MCF 10A (cell line): ENCODE measurements at regions not wholly inside any gene's neighbourhood (a gene's known extent, or its start where the extent isn't known, plus 50 kb on each side); places are given as distances from the start of the nearest gene placed in this dataset.
"Not testable (repeated sequence)": the region's sequence is repeated elsewhere in the genome, so short reads cannot be mapped to it uniquely, and the experiment has no call there.

Experiments
- BruUV-seq: library from RNA; stranded (reverse); fragments of 400-500 nt; replicated peaks from 2 replicates; lab custom pipeline; 2021; lab: Mats Ljungman, UMichigan
- CTCF ChIA-PET: fragments of 300-600 bp; sonication (Branson Sonifier 250); formaldehyde crosslinking; extraction: SDS; loops from one replicate; lab custom pipeline; 2021; ENCODE audit warnings: antibody characterized with exemption, inconsistent platforms; lab: Yijun Ruan, JAX
- POLR2A ChIA-PET: fragments of 300-600, 350-650 bp; sonication (Branson Sonifier 250); formaldehyde crosslinking; extraction: SDS; loops from one replicate; lab custom pipeline; 2020; ENCODE audit warnings: antibody characterized with exemption, inconsistent platforms; lab: Yijun Ruan, JAX
- DNase-seq: peaks from one replicate; pipeline ENCODE4 v3.0.0-alpha.2; 2018; ENCODE audit not compliant: unreplicated experiment
- H3K27ac Mint-ChIP-seq: one replicate; pipeline ENCODE4 v1.8.0; 2022; ENCODE audit warnings: mild to moderate bottlenecking, low read depth, mixed read lengths; ENCODE audit not compliant: unreplicated experiment
- H3K27me3 Mint-ChIP-seq: one replicate; pipeline ENCODE4 v1.8.0; 2022; ENCODE audit warnings: mixed read lengths; ENCODE audit not compliant: insufficient read depth, unreplicated experiment
- H3K36me3 Mint-ChIP-seq: one replicate; pipeline ENCODE4 v1.8.0; 2022; ENCODE audit warnings: mild to moderate bottlenecking, moderate library complexity, mixed read lengths; ENCODE audit not compliant: insufficient read depth, unreplicated experiment
- H3K4me1 Mint-ChIP-seq: one replicate; pipeline ENCODE4 v1.8.0; 2022; ENCODE audit warnings: mixed read lengths; ENCODE audit not compliant: insufficient read depth, unreplicated experiment
- H3K4me3 Mint-ChIP-seq: one replicate; pipeline ENCODE4 v1.8.0; 2022; ENCODE audit warnings: mild to moderate bottlenecking, moderate library complexity, mixed read lengths; ENCODE audit not compliant: unreplicated experiment
- H3K9me3 Mint-ChIP-seq: one replicate; pipeline ENCODE4 v1.8.0; 2022; ENCODE audit warnings: mixed read lengths; ENCODE audit not compliant: unreplicated experiment
- intact Hi-C: fragments of 100-400 bp; cut with micrococcal nuclease; formaldehyde crosslinking; loops from 2 replicates; pipeline ENCODE4 v1.14.1; 2022
- TF ChIP-seq, protein P1 (sequence below): fragments of 200-600 bp; IDR thresholded peaks from one replicate; pipeline ENCODE4 v1.8.0; 2022; ENCODE audit warnings: antibody characterized with exemption, mild to moderate bottlenecking; ENCODE audit not compliant: unreplicated experiment

DNA sequence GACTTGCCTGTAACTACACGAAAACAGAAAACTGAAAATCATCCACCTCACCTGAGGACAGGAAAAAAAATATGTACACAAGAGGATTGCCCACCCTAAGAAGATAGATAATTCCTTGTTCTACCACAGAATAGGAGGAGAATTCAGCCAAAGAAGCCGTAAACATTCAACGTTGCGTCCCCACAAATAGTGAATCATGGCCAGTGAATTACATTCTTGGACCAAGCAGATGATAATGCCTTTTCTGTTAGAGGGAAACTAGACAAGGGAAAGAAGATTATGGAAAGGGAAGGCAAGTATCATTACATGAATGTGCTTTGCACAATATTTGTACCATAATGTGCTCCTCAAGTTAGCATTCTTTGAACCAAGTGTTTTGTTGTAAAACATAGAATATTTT lies 95.5 kb upstream of the C1QTNF7 start:
- no peak for DNase-seq
- ChIA-PET POLR2A (no interaction called here), CTCF (no interaction called here)
- no peak overlapping the region for H3K4me3 Mint-ChIP-seq
- H3K27me3 Mint-ChIP-seq = no peaks in the 10 kb centered on the region
- TF ChIP-seq, protein P1, sequence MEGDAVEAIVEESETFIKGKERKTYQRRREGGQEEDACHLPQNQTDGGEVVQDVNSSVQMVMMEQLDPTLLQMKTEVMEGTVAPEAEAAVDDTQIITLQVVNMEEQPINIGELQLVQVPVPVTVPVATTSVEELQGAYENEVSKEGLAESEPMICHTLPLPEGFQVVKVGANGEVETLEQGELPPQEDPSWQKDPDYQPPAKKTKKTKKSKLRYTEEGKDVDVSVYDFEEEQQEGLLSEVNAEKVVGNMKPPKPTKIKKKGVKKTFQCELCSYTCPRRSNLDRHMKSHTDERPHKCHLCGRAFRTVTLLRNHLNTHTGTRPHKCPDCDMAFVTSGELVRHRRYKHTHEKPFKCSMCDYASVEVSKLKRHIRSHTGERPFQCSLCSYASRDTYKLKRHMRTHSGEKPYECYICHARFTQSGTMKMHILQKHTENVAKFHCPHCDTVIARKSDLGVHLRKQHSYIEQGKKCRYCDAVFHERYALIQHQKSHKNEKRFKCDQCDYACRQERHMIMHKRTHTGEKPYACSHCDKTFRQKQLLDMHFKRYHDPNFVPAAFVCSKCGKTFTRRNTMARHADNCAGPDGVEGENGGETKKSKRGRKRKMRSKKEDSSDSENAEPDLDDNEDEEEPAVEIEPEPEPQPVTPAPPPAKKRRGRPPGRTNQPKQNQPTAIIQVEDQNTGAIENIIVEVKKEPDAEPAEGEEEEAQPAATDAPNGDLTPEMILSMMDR = no peak
- no TSS peak for BruUV-seq
- H3K36me3 Mint-ChIP-seq = no peaks in the 10 kb centered on the region
- intact Hi-C loops = no loop called here
- H3K27ac Mint-ChIP-seq = no peak overlapping the region
- no peaks in the 10 kb centered on the region for H3K9me3 Mint-ChIP-seq
- H3K4me1 Mint-ChIP-seq = peaks cover 12% of the 10 kb centered on the region

DNA sequence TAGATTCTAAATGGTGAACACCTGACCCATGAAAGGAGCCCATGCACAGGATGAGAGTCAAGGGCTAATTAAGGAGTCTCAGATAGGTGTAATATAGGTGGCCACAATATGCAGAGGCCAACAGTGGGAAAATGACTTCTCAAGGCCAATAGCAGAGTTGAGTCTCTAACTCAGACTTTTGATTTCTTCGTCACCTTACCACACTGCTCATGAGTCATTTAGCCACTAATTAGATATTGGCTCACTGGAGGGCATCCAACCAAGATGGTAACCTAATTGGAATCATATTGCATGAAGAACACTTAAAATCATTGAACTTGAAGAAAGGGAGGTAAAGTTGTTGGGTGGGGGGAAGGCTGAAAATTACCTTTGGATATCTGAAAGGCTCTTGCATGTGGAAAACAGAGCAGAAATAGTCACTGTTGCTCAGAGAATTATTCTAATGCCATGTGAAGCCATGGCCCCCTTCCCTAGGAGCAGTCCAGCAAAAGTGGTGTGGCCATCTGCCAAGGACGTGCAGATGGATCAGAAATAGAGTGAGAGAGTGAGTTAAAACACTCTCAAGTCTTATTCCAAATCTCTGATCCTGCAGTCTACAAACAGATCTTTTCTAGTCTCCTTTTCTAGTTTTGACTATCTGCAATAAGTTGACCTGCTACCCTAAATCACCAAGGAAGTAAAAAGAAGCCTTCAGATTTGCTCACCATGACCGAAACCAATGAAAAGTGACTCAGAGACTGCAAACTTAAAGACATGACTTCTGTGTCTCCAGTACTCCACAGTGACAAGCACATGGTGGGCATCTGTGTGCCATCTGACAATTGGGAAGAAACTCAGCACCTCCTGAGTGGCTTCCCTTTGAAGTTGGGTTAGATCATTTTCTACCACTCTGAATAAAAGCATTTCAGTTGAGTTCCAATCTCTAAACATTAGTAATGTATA lies 93.9 kb upstream of the C1QTNF7 start:
- BruUV-seq = no TSS peak
- intact Hi-C loops = no loop called here
- no peak for DNase-seq
- CTCF ChIA-PET = no interaction called here
- Mint-ChIP-seq H3K27me3 (no peaks in the 10 kb centered on the region), H3K4me3 (no peak overlapping the region), H3K9me3 (no peaks in the 10 kb centered on the region), H3K27ac (no peak overlapping the region), H3K4me1 (peaks cover 9% of the 10 kb centered on the region), H3K36me3 (no peaks in the 10 kb centered on the region)
- POLR2A ChIA-PET = interaction anchor here (0.6 kb wide), 1 partner anchor 9 kb away, joined by 3 read pairs; no protein-coding TSS in a partner anchor
- TF ChIP-seq, protein P1 = no peak

DNA sequence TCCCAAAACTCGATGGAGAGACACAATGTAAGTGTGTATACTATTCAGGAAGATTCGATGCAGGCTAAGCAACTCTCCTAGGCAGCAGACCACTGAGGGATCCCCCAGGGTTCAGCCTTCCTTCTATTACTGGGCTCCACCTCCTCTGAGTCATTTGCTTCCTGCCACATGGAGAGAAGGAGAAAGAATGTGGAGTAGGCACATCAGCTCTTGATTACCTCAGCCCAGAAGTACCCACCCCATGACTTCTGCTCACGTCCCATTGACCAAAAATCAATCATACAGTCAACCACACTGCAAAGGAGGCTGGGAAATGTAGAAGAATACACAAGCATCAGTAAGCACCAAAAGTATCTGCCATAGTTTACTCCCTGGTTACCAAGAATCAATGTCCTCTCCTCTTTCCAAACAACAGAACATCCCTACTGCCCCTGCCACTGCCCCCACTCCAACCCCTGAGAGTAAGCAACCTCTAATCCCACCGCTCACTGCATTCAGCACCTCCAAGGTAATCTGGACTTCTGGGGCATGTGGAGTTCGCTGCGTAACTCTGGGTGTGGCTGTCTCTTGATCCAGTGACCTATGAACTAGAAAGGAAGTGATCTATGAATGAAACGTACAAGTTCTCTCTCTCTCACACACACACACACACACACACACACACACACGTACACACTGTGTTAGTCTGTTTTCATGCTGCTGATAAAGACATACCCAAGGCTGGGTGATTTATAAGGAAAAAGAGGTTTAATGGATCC lies 91.2 kb upstream of the C1QTNF7 start:
- intact Hi-C loops = no loop called here
- Mint-ChIP-seq H3K27me3 (no peaks in the 10 kb centered on the region), H3K9me3 (no peaks in the 10 kb centered on the region), H3K27ac (no peak overlapping the region), H3K36me3 (no peaks in the 10 kb centered on the region), H3K4me1 (peaks cover 9% of the 10 kb centered on the region), H3K4me3 (no peak overlapping the region)
- POLR2A ChIA-PET = interaction anchor here (0.7 kb wide), 1 partner anchor 132 kb away, joined by 3 read pairs; no protein-coding TSS in a partner anchor
- BruUV-seq = no TSS peak
- CTCF ChIA-PET = interaction anchor here (1.2 kb wide), 1 partner anchor 10 kb away, joined by 3 read pairs; no protein-coding TSS in a partner anchor
- DNase-seq = peak; percentile 26
- TF ChIP-seq, protein P1 = no peak

DNA sequence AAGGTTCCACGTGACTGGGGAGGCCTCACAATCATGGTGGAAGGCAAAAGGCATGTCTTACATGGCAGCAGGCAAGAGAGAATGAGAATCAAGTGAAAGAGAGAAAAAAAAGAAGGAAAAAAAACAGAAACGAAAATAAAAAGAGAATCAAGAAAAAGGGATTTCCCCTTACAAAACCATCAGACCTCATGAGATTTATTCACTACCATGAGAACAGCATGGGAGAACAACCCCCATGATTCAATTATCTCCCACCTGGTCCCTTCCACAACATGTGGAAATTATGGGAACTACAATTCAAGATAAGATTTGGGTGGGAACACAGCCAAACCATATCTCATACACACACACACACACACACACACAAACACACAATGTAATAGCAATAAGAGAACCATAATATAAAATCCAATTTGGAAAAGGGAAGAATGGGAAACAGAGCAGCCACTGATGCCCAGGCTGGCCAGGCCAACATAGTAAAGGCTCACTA lies 90.6 kb upstream of the C1QTNF7 start:
- CTCF ChIA-PET = interaction anchor here (0.6 kb wide), 2 partner anchors 17 to 1371 kb away, joined by 3 to 5 read pairs; no protein-coding TSS in a partner anchor
- H3K36me3 Mint-ChIP-seq, H3K9me3 Mint-ChIP-seq, DNase-seq, POLR2A ChIA-PET, BruUV-seq, H3K27ac Mint-ChIP-seq, H3K4me1 Mint-ChIP-seq, intact Hi-C loops, H3K4me3 Mint-ChIP-seq, H3K27me3 Mint-ChIP-seq: not testable (repeated sequence)
